Middle frontal gyrus (tissue), 1 donor: ENCODE measurements at regions not wholly inside any gene's neighbourhood (a gene's known extent, or its start where the extent isn't known, plus 50 kb on each side); places are given as distances from the start of the nearest gene placed in this dataset.

ENCODE experiments used
- DNase-seq: peaks from one replicate; pipeline ENCODE4 v3.0.0-alpha.2; 2015; ENCODE audit warnings: low spot score; ENCODE audit errors: extremely low spot score

DNA sequence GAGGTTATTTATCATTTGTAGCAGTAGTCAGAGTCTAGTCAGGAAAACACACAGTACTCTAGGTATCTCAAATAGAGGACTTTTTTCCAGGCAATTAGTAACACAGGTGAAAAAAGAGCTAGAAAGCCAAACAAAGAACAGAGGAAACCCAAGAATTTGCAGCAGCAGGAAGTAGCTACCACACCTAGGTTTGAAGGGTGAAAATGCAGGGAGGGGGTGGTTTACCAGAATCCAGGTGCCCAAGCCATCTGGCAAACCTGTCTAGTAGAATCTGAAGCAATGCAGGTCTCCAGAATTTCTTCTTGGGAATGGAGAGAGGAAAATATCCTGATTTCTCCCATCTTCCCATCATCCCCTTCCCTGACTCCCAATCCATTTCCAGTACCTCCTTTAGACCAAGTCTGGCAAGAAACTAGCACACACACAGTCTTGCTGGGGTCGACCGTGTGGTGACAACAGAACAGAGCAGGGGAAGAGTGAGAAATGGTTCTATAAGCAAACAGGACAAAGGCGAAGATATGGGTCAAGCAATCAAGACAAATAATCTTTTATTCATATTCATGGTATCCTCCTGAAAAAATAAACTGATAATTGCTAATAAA is 231.9 kb upstream of the MMADHC start:
- no peak for DNase-seq

DNA sequence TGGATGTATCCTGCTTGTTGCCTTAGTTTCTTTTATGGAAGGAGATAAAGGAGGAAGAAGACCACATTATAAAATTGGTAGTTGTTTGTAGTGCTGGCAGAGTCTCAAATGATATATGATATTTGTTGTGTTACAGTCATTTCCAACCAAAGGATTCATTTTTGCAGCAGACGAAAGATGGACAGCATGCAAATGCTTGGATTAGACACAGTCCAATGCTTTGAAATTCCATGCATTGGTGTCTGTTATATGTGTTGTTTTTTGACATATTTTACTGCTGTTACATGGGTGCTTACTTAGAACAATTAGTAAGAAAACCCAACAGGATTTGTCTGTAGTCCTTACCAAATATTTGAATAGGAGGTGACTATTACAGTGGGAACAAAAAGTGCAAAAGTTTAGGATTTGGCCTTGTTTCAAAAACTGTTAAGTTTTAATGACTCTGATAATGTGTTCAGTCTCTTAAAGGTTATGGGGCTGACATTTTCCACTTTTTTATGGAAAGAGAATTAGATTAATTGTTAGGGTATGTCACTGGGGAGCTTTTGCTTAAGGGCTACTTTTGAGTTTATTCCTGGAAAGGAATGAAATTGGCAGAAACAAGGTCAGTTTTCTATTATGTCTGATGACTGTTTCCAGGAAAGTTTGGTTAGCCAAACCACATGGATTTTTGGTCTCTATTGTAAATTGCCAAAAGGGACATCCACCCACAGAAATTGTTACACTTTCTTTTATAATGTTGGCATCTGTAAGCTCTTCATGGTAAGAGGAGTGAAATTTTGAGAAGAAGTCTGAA is 229.4 kb upstream of the MMADHC start:
- no peak for DNase-seq

DNA sequence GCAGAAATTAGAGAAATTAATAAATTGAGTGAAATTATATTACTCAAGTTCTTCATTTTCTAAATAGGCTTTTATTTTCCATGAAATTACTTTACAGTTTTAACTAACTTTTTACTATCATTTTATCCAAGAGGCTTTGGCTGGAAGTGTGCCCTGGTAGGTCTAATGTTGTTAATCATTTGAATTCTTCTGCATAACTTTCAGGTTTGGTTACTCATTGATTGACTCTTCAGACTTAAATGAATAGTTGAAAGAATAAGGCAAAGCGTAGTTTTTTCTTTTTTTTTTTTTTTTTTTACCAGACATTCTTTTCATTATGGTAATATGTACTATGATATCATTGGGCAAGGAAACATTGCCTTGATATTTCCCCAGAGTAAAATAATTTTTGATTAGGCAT is 228.4 kb upstream of the MMADHC start:
- DNase-seq = no peak

DNA sequence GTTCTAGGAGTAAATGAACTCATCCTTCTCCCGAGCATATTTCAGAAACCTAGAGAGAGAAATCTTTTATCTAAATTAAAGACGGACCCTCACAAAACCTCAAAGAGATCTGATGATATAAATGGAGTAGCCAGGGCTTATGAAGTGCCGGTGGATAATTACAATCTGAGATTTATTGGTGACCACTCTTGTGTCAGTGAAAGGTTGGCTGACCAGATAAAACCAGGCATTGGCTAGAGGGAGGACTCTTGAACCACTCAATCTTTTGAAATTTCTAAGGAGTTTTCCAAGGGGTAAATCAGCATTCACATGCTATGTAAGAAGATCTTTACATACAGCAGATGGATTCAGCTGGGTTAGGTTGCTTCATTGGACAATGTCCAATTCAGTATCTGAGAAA is 227.3 kb upstream of the MMADHC start:
- DNase-seq = no peak

DNA sequence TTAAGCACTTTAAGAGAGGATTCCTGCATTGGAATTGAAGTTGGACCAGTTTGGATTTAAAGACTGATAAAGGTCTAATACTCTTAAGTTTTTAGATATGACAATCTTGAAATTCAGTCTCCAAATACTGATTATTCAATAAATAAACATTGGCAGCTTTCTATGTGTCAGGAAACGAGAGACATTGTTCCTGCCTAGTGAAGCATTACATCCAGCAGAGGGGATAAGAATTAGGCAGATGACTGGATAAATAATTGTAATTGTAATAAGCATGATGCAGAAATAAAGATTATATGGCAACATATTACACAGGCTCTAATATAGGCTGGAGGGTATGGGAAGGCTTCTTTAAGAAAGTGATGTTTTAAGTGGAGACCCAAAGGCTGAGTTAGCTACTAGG is 226.5 kb upstream of the MMADHC start:
- DNase-seq = no peak

DNA sequence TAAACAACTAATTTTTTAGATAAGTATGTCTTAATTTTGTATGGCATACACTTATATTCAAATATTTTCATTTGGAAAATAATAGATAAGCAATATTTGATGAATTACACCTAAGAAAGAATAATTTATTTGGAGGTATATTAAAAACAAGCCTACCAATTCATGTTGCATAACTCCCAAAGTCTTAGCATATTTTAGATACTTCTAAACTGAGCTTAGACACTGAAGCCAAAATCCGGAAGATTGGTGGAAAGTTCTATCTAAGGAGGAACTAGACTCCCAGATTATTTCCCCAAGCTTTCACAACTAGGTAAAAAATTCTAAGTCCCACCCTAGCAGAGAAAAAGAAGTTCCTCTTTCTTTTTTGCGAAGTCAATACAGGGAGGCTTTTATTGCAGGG is 221.0 kb upstream of the MMADHC start:
- DNase-seq = no peak

DNA sequence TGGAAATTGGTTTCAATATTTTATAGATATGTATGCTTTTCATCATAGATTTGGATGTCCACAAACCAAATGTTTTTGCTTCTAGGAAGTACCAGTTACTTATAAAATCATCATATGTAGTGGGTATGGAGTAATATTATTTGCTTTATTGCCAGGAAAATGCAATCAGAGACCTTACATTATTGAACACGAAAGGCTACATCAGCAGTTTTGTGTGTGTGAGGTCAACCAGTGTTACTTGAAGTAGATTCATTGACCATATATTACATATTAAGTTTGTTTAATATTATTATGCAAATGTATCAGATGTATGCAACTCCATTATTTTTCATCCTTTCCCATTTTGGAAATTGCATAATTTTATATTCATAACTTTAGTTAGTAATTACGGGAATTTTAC is 219.1 kb upstream of the MMADHC start:
- DNase-seq = no peak

DNA sequence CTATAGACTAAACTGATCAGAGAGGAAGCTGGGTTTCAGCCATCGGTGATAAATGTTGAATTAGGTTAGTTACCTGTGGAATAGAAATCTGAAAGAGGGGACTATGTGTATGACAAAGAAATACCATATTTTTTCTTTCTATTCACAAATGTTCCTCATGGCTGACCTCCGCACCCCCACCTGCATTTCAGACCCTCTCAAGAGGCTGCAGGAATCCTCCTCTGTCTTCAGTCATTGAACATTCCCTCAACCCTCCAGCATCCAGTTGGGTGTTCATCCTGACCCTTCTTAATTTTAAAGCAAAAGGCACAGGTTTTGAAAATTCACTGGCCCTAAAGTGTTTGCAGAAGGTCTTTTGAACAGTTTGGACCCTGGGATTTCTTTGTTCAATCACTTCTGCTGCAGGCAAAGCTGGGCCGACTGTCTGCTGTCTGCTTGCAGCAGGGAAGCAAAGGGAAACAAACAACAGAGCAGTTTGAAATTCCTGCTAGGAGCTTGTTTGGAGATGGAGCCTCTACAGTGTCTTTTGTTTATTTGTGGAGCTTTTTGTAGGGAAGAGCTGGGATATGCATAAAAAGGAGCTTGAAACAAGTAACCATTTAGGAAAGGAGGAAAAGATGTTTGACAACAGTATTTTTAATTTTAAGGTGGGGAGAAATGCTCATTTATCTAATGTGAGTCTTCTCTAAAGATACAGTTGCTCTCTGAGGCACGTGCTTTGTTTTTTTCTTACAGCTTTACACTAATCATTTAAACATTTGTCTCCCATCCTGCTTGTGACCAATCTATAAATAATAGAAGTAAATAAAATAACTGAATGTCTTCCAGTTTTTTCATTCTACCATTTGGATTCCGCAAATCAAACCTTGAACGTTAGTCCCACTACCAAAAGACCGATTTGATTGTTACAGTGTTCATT is 213.3 kb upstream of the MMADHC start:
- no peak for DNase-seq

DNA sequence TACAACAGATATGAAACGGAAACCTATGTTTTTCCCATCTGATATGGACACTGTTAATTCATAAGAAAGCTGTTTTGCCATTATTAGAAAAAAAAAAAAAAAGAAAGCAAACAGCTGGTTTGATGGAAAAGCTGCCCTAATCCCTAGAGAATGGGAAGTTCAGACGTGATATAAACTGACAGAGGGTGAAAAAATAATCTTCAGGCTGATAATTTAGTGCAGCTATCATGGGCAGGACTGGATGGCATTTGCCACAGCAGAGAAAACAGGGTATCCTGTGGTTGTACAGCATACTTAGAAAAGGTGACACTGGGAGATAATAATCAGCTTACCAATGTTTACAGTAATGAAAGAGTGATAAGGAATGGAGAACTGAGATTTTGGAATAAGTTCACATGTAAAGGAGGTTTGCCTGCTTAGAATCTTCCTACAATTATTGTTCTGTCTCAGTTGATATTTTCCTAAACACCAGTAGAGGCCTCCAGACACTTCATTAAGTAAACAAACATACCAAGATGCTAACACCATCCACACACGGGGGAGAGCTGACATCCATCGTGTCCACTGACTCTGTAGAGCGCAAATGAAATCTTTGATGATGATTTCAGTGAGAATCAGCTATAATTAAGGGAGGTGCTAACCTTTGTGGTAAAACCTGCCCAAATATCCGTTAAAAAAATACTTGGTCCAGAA is 211.6 kb upstream of the MMADHC start:
- no peak for DNase-seq

DNA sequence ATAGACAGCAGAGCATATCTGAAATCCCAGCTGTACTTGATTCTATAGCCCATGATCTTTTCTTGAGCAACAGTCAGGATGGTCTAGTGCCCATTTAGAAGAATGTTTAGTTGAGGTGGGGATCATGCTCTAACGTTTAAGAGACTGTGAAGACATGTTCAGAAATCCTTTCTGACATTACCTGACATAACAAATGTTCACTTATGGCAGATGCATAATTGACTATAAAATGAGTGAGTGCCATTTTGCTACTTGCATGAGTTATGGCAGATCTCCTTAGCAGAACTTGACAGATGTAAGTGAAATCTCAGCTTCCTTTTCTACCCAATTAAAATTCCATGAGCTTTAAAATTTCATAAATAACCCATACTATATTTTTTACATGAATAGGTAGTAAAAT is 209.5 kb upstream of the MMADHC start:
- no peak for DNase-seq

DNA sequence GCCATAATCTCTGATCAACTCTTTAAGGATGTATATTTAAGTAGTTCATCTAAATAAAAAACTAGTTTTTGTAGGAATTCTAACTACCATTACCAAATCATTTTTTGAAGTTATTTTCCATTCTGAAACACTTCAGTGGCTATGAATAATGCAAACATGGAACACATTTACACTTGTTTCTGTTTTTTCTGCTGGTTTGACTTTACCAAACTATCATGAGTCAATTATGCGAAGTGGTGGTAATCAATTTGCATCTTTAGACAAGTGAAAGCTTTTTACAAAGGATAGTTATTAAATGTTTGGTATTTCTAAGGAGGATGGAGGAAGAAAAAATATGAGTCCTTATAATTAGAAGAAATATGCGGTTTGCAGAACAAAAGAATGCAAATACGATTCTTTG is 202.0 kb upstream of the MMADHC start:
- DNase-seq = no peak

DNA sequence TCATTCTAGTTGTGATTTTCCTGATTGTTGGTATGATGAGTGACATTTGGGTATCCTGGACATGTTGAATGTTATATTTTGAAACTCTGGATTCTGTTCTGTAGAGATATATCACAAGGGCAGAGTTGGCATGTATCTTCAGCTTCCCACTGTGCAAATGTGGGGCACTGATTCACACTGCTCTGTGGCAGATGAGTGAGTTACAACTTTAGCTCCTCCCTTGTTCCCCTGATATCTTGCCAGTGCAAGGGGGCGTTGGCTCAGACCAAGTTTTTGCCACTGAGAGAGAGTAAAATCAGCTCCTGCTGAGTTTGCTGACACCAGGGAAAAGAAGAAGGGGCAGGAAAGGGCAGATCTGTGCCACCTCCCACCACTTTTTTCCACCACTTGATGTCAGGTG is 199.6 kb upstream of the MMADHC start:
- DNase-seq = no peak

DNA sequence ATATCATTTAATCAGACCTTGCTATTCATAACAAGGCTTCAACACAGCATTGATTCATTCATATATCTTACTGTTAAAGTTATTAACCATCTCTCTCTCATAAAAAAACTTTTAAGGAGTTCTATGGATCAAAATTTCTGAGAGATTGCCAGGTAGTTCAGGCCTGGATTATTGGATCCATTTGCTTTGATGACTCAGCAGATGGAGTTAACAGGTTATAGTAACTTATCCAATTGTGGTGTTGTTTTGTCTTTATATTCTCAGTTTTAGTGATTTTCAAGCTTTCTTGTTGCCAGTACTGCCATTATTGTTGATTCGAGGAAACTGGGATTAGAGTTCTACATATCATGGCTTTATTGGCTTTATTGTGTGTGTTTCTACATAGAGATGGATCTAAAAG is 195.7 kb upstream of the MMADHC start:
- DNase-seq = no peak

DNA sequence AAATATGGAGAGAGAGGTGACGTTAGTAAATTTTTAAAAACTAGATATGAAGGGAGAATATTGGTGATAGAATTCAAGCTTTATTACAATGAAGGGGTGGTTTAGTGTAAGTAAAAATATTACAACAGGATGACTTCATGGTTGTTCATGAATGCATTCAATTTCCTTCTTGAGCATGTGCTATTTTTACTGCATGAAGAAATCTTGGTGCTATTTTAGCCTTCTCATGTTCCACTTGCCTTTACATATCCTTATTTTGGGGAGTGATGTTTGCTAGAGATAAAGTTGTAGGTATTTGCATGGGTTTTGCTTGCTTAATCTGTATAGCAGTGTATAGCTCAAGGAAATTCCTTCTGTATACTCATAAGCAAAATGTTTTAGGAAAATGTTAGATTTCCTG is 195.0 kb upstream of the MMADHC start:
- DNase-seq = no peak

DNA sequence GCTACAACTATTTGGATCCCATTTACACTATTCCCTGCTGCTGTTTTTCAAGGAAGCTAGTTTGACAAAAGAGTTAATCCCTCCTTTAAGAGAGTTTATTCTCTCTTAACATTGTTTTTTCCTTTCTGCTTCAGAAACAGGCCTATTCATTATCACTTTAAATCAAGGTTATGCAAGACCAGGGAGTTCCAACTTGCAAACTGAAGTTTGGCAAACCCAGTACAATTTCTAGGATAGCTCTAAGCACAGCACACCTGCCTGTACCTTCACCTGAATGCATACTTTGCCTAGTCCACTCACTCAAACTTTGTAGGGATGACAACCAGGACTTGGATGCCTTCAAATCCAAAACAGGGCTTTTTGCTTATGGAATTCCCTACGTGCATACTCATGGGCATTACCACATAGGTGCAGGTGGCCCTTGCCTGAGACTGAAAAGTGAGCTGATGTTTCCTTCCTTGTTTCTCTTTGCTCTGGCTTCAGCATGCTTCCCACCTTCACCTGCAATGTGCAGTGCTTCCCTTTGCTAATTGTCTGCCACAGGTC is 193.8 kb upstream of the MMADHC start:
- DNase-seq = no peak

DNA sequence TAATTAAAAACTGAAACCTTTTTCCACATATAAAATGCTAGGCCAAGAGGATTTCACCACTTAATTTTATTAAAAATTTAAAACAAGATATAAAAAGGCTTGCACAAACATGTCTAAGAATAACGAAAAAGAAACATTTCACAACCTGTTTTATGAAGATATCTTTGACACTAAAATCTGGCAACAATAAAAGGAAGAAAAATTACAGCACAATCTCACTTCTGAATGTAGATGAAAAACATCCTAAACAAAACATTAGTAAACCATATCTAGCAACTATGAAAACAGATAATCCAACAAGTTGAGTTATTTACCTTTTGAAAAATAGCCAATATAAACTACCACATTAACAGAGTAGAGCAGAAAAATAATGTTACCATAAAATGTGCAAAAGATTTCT is 185.4 kb upstream of the MMADHC start:
- no peak for DNase-seq

DNA sequence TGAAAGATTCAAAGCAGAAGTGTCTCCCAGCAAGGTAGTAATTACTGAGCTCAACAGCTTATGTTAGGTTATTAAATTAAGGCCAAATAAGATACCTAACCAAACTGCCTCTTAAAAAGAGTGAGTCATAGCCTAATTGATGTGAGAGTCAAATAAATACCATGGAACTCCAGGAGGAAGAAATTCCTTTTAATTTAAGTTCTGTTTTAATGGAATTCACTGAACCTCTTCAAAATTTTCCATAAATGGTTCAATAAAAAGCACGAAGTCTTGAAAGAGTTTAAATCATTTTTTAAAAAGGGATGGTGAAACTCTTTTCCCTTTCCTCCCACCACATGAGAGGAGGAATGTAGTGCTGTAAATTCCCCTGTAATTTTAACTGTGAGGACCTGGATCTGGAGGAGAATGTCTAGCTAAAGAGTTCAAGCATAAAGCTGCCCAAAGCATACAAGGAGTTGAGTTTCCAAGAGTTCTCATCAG is 180.8 kb upstream of the MMADHC start:
- no peak for DNase-seq

DNA sequence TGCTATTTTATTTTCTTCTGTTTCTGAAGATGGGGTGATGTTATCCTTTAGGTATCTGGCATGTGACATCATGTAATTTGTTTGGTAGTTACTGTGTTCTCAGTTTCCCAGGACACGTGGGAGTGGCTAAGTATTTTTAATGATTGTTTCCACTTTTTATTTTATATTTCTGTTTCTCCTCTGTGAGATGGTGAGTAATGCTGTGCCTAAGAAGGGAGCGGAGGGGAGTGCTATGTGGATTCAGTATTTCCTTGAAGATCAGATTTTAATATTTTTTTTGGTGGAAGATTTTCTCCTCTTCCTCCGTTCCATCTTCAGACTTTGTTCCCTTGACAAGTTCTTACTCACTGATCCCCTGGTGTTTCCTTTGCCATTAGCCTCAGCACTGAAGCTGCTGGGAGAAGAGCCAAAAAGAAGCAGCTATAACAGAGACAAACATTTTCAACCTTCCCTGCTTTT is 180.0 kb upstream of the MMADHC start:
- DNase-seq = no peak

DNA sequence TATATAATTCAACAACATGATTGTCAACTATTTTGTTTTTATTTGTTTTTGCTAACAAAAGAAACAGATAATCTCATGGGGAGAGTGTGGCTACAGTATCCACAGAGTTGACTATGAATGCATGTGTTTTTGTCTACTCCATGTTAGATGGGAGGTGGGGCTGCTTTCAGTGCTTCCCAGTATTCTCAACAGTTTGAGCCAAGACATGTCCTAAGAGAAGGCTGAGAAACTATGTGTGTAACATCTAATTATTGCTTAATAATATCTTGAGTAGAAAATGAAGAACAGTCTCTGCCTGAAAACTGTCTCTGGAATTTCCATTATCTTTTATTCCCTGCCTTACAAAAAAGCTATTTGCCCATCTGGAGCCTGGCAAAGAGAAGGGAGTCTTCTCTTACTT is 178.8 kb upstream of the MMADHC start:
- no peak for DNase-seq

DNA sequence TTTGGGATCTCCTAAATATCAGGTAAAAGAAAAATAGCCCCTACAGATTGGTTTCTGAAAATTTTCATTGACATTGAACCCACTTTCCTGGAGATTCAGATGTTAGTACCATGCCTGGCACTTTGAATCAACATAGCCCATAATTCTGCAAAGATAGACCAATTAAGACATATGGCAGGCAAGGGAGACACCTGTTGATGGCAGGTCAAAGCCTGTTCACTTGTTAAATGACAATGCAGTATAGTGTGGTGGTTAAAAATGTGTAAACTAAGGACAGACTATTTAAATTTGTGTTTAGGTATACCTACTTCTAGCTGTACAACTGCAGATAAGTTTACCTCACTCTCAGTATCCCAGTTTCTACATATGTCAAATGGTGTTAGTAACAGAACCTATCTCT is 178.1 kb upstream of the MMADHC start:
- DNase-seq = no peak

DNA sequence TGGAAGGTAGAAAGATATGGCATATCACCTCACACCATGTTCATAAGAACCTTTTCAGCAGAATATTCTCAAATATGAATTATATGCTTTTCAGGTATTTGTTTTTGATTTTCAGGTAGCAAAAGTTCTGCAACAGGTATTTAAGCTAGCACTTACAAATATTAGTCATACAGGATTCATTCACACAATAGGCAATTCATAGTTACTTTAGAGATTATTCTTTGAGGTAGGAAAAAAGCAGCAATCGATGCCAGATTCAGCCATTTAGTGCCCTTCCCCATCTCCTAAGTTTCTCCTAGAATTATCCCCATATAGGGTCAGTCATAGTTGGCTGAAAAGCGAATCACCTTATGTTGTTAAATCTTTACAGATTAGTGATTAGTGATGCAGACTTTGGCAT is 177.4 kb upstream of the MMADHC start:
- no peak for DNase-seq
